HEK293 (cell line): ENCODE measurements at regions not wholly inside any gene's neighbourhood (a gene's known extent, or its start where the extent isn't known, plus 50 kb on each side); places are given as distances from the start of the nearest gene placed in this dataset.

Source experiments
- CTCF ChIA-PET: fragments of 350-600 bp; formaldehyde crosslinking; extraction: SDS; loops from one replicate; lab custom pipeline; 2021; ENCODE audit warnings: antibody characterized with exemption; lab: Yijun Ruan, JAX
- POLR2A ChIA-PET: fragments of 300-600 bp; formaldehyde crosslinking; extraction: SDS; loops from one replicate; lab custom pipeline; 2020; ENCODE audit warnings: antibody characterized with exemption, inconsistent platforms; lab: Yijun Ruan, JAX
- H3K27ac ChIP-seq: fragments of 200-500 bp; sonication (Bioruptor generic); 2 replicates; pipeline ENCODE4 v1.5.1; 2014; ENCODE audit warnings: low read depth, low read length, control low read depth, inconsistent platforms; ENCODE audit errors: extremely low read depth
- H3K36me3 ChIP-seq, 2 experiments: fragments of 200-500 bp in 1 of 2; sonication (Bioruptor generic) in 1 of 2; 1 replicate in 1 of 2; 2 replicates in 1 of 2; pipeline ENCODE4 v1.5.1; 2014 to 2017; ENCODE audit warnings: inconsistent platforms in 2 of 2, low read length in 2 of 2; ENCODE audit not compliant: control insufficient read depth in 2 of 2, insufficient read depth in 1 of 2
- H3K4me1 ChIP-seq: fragments of 200-500 bp; sonication (Bioruptor generic); 2 replicates; pipeline ENCODE4 v1.5.1; 2014; ENCODE audit warnings: mild to moderate bottlenecking, low read length, inconsistent platforms; ENCODE audit not compliant: control insufficient read depth, insufficient read depth
- H3K4me3 ChIP-seq: 2 replicates; pipeline ENCODE4 v1.5.1; 2011; ENCODE audit warnings: low read depth, mild to moderate bottlenecking, control low read depth, low read length, moderate library complexity
- H3K9me3 ChIP-seq: fragments of 200-500 bp; sonication (Bioruptor generic); 2 replicates; pipeline ENCODE4 v1.5.1; 2014; ENCODE audit warnings: low read depth, low read length, inconsistent platforms; ENCODE audit not compliant: control insufficient read depth, insufficient read depth
- BCL11A ChIP-seq: fragments of 450-650 bp; formaldehyde crosslinking; IDR thresholded peaks from 2 replicates; pipeline ENCODE4 v1.5.1; 2016; ENCODE audit warnings: low read depth, missing biosample characterization, missing genetic modification characterization
- KLF8 ChIP-seq: fragments of 450-650 bp; formaldehyde crosslinking; IDR thresholded peaks from 2 replicates; pipeline ENCODE4 v1.5.1; 2016; ENCODE audit warnings: missing biosample characterization, missing genetic modification characterization
- MEIS1 ChIP-seq: sonication (generic); formaldehyde crosslinking; IDR thresholded peaks from 2 replicates; pipeline ENCODE4 v1.8.1; 2022; ENCODE audit warnings: missing genetic modification reagents, mild to moderate bottlenecking, borderline replicate concordance
- MYNN ChIP-seq: fragments of 450-650 bp; formaldehyde crosslinking; IDR thresholded peaks from 2 replicates; pipeline ENCODE4 v1.5.1; 2016; ENCODE audit warnings: missing biosample characterization, missing genetic modification characterization, borderline replicate concordance
- PBX3 ChIP-seq: sonication (generic); formaldehyde crosslinking; IDR thresholded peaks from 2 replicates; pipeline ENCODE4 v1.8.1; 2022; ENCODE audit warnings: mild to moderate bottlenecking, moderate library complexity, missing genetic modification reagents
- SP3 ChIP-seq: fragments of 450-650 bp; formaldehyde crosslinking; IDR thresholded peaks from 2 replicates; pipeline ENCODE4 v1.5.1; 2016; ENCODE audit warnings: missing biosample characterization, missing genetic modification characterization
- ZBTB48 ChIP-seq: fragments of 450-650 bp; formaldehyde crosslinking; IDR thresholded peaks from 2 replicates; pipeline ENCODE4 v1.5.1; 2016; ENCODE audit warnings: missing biosample characterization, missing genetic modification characterization
- ZNF335 ChIP-seq: fragments of 450-650 bp; formaldehyde crosslinking; conservative IDR thresholded peaks from 2 replicates; pipeline ENCODE4 v1.5.1; 2016; ENCODE audit warnings: missing biosample characterization, missing genetic modification characterization
- ZNF423 ChIP-seq: fragments of 450-650 bp; formaldehyde crosslinking; IDR thresholded peaks from 2 replicates; pipeline ENCODE4 v1.5.1; 2016; ENCODE audit warnings: missing biosample characterization, missing genetic modification characterization
- ZNF529 ChIP-seq: fragments of 450-650 bp; formaldehyde crosslinking; IDR thresholded peaks from 2 replicates; pipeline ENCODE4 v1.5.1; 2017; ENCODE audit warnings: missing genetic modification characterization, missing biosample characterization; ENCODE audit not compliant: insufficient replicate concordance
- ZNF530 ChIP-seq: fragments of 450-650 bp; formaldehyde crosslinking; IDR thresholded peaks from 2 replicates; pipeline ENCODE4 v1.5.1; 2016; ENCODE audit warnings: low read depth, missing biosample characterization, missing genetic modification characterization
- ZNF560 ChIP-seq: fragments of 450-650 bp; formaldehyde crosslinking; IDR thresholded peaks from 2 replicates; pipeline ENCODE4 v1.5.1; 2017; ENCODE audit warnings: missing biosample characterization, missing genetic modification characterization, borderline replicate concordance
- ZNF585B ChIP-seq: fragments of 450-650 bp; formaldehyde crosslinking; IDR thresholded peaks from 2 replicates; pipeline ENCODE4 v1.5.1; 2016; ENCODE audit warnings: missing biosample characterization, missing genetic modification characterization
- ZNF600 ChIP-seq: fragments of 450-650 bp; formaldehyde crosslinking; IDR thresholded peaks from 2 replicates; pipeline ENCODE4 v1.5.1; 2016; ENCODE audit warnings: missing biosample characterization, missing genetic modification characterization
- ZNF830 ChIP-seq: fragments of 450-650 bp; IDR thresholded peaks from 2 replicates; pipeline ENCODE4 v1.5.0; 2018; ENCODE audit warnings: missing biosample characterization, missing genetic modification characterization, low read depth, mild to moderate bottlenecking, moderate library complexity
- ZSCAN18 ChIP-seq: fragments of 450-650 bp; formaldehyde crosslinking; IDR thresholded peaks from 2 replicates; pipeline ENCODE4 v1.5.1; 2016; ENCODE audit warnings: missing biosample characterization, missing genetic modification characterization
- ZSCAN30 ChIP-seq: fragments of 450-650 bp; IDR thresholded peaks from 2 replicates; pipeline ENCODE4 v1.5.1; 2018; ENCODE audit warnings: missing biosample characterization, mild to moderate bottlenecking, missing genetic modification characterization, moderate library complexity
- TF ChIP-seq, protein P1 (sequence below): fragments of 450-650 bp; formaldehyde crosslinking; IDR thresholded peaks from 2 replicates; pipeline ENCODE4 v1.5.1; 2016; ENCODE audit warnings: missing biosample characterization, missing genetic modification characterization
- TF ChIP-seq, protein P2 (sequence below): fragments of 450-650 bp; formaldehyde crosslinking; IDR thresholded peaks from 2 replicates; pipeline ENCODE4 v1.5.1; 2016; ENCODE audit warnings: missing biosample characterization, missing genetic modification characterization
- TF ChIP-seq, protein P3 (sequence below): fragments of 450-650 bp; formaldehyde crosslinking; IDR thresholded peaks from 2 replicates; pipeline ENCODE4 v1.5.1; 2017; ENCODE audit warnings: missing biosample characterization, missing genetic modification characterization
- TF ChIP-seq, protein P4 (sequence below): fragments of 450-650 bp; formaldehyde crosslinking; IDR thresholded peaks from 2 replicates; pipeline ENCODE4 v1.5.1; 2016; ENCODE audit warnings: missing biosample characterization, missing genetic modification characterization

DNA sequence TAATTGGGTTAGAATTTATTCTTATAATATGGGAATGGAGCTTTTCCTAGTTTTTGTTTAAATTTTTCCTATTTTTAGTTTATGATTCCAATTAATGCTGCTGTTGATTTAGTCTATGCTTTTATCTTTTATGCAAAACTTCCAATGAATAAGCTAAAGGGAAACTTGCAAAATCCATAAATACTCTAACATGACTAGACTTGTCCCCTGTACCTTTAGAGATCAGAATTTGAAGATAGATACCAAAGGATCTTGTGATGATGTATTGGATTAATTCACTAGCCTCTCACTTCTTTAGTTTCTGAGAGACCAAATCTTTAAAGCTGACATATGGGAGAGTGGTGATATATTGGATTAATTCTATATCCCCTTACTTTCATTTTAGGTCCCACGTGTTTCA is 306.6 kb upstream of the PRMT6 start (continued):
- TF ChIP-seq, protein P1, sequence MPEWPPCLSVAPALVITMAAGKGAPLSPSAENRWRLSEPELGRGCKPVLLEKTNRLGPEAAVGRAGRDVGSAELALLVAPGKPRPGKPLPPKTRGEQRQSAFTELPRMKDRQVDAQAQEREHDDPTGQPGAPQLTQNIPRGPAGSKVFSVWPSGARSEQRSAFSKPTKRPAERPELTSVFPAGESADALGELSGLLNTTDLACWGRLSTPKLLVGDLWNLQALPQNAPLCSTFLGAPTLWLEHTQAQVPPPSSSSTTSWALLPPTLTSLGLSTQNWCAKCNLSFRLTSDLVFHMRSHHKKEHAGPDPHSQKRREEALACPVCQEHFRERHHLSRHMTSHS (tag by site-specific recombination) = no peak
- TF ChIP-seq ZSCAN18 = no peak
- TF ChIP-seq, protein P2, sequence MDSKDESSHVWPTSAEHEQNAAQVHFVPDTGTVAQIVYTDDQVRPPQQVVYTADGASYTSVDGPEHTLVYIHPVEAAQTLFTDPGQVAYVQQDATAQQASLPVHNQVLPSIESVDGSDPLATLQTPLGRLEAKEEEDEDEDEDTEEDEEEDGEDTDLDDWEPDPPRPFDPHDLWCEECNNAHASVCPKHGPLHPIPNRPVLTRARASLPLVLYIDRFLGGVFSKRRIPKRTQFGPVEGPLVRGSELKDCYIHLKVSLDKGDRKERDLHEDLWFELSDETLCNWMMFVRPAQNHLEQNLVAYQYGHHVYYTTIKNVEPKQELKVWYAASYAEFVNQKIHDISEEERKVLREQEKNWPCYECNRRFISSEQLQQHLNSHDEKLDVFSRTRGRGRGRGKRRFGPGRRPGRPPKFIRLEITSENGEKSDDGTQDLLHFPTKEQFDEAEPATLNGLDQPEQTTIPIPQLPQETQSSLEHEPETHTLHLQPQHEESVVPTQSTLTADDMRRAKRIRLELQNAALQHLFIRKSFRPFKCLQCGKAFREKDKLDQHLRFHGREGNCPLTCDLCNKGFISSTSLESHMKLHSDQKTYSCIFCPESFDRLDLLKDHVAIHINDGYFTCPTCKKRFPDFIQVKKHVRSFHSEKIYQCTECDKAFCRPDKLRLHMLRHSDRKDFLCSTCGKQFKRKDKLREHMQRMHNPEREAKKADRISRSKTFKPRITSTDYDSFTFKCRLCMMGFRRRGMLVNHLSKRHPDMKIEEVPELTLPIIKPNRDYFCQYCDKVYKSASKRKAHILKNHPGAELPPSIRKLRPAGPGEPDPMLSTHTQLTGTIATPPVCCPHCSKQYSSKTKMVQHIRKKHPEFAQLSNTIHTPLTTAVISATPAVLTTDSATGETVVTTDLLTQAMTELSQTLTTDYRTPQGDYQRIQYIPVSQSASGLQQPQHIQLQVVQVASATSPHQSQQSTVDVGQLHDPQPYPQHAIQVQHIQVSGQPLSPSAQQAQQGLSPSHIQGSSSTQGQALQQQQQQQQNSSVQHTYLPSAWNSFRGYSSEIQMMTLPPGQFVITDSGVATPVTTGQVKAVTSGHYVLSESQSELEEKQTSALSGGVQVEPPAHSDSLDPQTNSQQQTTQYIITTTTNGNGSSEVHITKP (tag by site-specific recombination) = no peak
- no peak for TF ChIP-seq MYNN (tag by site-specific recombination)
- TF ChIP-seq, protein P3, sequence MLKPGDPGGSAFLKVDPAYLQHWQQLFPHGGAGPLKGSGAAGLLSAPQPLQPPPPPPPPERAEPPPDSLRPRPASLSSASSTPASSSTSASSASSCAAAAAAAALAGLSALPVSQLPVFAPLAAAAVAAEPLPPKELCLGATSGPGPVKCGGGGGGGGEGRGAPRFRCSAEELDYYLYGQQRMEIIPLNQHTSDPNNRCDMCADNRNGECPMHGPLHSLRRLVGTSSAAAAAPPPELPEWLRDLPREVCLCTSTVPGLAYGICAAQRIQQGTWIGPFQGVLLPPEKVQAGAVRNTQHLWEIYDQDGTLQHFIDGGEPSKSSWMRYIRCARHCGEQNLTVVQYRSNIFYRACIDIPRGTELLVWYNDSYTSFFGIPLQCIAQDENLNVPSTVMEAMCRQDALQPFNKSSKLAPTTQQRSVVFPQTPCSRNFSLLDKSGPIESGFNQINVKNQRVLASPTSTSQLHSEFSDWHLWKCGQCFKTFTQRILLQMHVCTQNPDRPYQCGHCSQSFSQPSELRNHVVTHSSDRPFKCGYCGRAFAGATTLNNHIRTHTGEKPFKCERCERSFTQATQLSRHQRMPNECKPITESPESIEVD (tag by site-specific recombination) = no peak
- no peak for TF ChIP-seq ZNF585B (tag by site-specific recombination)
- no peak for TF ChIP-seq ZNF830 (tag by site-specific recombination)

DNA sequence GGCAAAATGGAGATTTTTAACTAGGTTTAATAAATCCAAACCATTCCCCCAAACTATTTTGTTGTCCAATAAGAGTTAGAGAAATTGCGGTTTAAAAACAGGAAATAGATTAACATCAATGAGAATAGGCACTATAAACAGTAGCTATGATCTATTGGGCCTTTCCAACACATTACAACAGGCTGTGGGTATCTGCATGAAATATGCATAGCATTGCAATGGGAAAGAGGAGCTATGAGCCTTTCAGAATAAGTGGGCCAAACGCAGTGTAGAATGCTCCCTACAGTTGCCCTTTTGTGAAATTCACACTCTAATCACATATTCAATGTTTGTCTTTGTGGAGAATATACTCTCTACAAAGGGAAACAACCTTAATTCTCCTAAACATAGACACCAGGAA is 305.5 kb upstream of the PRMT6 start:
- Histone ChIP-seq H3K27ac (no peak overlapping the region), H3K4me1 (no peaks in the 10 kb centered on the region), H3K9me3 (no peaks in the 10 kb centered on the region), H3K36me3 (no peaks in the 10 kb centered on the region), H3K4me3 (no peak overlapping the region)
- ChIA-PET POLR2A (no interaction called here), CTCF (interaction anchor here (0.6 kb wide), 2 partner anchors 24 to 778 kb away, joined by 3 to 4 read pairs; no protein-coding TSS in a partner anchor)
- TF ChIP-seq ZNF335 (no peak), ZSCAN30 (tag by site-specific recombination) (no peak), ZBTB48 (tag by site-specific recombination) (no peak), KLF8 (tag by site-specific recombination) (no peak), ZNF530 (tag by site-specific recombination) (no peak), ZNF600 (tag by site-specific recombination) (no peak), ZNF560 (no peak), MEIS1 (CRISPR knock-in tag) (no peak), PBX3 (CRISPR knock-in tag) (no peak), ZNF423 (tag by site-specific recombination) (no peak), ZNF529 (tag by site-specific recombination) (no peak), SP3 (tag by site-specific recombination) (no peak), BCL11A (tag by site-specific recombination) (no peak)
- TF ChIP-seq, protein P4, sequence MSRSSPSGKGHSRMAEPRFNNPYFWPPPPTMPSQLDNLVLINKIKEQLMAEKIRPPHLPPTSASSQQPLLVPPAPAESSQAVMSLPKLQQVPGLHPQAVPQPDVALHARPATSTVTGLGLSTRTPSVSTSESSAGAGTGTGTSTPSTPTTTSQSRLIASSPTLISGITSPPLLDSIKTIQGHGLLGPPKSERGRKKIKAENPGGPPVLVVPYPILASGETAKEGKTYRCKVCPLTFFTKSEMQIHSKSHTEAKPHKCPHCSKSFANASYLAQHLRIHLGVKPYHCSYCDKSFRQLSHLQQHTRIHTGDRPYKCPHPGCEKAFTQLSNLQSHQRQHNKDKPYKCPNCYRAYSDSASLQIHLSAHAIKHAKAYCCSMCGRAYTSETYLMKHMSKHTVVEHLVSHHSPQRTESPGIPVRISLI = no peak
